EH (cell line): ENCODE measurements at regions not wholly inside any gene's neighbourhood (a gene's known extent, or its start where the extent isn't known, plus 50 kb on each side); places are given as distances from the start of the nearest gene placed in this dataset.
A peak's percentile ranks its signal among the peaks of the same experiment; 100 is the strongest.

Source experiments
- DNase-seq: peaks from one replicate; pipeline ENCODE4 v3.0.0-alpha.2; 2015; ENCODE audit warnings: low read depth

DNA sequence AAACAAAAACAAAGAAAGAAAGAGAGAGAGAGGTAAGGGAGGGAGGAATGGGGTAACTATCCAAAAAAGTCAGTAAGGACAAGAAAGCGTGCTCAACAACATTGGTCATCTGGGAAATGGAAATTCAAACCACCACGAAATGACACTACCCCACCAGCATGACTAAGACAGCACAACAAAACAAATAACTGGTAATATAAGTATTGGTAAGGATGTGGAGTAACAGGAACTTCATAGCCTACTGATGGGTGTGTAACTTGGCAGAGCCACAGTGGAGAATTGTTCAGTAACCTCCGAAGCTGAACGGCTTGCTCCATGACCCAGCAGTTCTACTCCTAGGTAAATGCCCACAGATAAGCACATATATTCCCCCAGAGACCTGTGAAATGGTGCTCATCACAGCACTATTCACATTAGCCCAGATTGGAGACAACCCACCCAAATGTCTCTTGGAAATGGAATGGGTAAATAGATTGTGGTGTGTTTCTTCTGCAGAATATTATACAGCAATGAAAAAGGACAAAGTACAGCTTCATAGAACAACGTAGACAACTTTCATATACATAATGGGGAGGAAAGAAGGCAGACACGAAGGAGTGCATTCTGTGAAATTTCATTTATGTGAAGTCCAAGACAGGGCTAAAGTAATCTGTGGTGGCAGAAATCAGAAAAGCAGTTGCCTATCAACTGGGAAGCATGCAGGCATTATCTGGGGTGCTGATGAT lies 95.5 kb upstream of the ATP6AP2 start:
- DNase-seq = no peak

GRCh38 chrX:40484408-40485091 lies 96.2 kb upstream of the ATP6AP2 start:
- DNase-seq = no peak

DNA sequence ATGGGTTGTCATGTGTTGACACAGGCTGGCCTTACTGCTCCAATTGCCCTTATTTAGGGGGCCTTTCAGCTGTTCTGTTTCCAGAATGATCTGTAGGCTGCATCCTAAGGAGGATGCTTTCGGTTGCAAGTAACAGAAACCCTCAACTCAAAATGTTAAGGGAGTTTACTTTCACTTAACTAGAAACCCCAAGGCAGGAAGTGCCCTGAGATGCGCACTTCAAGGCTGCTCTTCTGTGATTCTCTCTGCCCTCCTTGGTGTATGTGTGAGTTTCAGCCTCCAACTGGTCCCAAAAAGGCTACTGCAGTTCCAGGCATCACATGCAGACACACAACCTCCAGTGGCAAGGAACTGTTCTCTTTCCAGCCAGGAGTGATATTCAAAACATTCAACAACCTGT lies 97.3 kb upstream of the ATP6AP2 start:
- DNase-seq = no peak

DNA sequence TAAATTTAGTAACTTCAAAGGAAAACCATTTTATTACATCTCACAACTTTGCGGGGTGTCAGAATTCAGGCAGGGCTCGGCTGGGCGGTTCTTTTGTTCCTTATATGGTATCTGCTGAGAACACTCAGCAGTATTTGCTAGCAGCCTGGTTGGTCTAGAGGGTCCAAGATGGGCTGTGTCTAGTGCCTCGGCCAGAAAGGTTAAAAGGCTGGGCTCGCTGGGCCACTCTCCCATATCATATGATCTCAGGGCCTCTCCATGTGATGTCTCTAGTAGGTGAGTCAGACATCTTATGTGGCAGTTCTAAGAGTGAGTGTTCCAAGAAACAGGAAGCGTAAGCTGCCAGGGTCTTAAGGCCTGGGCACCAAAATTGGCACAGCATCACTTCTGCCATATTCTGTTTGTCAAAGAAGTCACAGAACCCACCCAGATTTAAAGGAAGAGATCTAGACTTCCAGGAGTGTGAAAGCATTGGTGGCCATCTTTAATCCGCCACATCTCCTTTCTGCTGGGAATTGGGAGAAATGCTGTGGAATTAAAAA lies 100.9 kb upstream of the ATP6AP2 start:
- no peak for DNase-seq

- DNase-seq = no peak
Observed at GRCh38 chrX:40478474-40479065, 102.2 kb upstream of the ATP6AP2 start.

DNA sequence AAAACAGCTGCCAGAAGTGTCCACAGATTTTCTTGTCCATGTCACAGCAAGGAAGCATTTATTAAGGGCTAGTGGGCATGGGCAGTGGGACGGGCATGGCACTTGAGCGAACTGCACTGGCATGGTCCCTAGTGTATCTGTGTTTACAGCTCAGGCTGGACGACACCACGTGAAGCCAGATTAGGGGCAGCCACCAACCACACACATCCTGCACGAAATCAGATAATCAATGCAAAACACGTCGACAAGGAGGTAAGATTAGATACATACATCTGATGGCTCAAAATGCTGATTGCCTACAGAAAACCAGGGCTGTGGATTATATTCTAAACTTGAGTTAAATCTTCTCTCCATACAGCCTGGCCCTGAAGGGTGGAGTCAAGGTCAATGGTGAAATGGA lies 103.8 kb upstream of the ATP6AP2 start:
- no peak for DNase-seq

GRCh38 chrX:40474645-40475044 lies 106.1 kb upstream of the ATP6AP2 start:
- no peak for DNase-seq

DNA sequence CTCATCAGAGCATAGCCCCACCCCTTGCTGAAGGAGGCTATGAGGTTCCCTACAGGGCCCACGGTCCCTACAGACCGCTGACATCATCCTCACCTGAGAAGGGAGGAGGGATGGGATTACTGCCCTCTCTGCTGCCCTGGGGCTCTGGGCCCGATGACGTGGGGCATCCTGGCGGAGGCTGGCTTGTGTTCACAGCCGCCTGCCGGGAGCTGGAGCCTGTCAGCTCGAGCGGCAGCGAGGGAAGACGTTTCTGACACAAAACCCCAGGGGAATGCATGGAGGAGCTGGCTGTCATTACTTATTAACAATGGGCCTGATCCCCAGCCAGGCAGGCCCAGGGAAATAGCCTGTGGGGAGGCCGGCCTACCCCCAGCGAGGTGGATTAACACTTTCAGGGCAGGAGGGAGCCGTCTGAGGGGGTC lies 106.6 kb upstream of the ATP6AP2 start:
- DNase-seq = no peak

GRCh38 chrX:40473460-40474204 lies 107.1 kb upstream of the ATP6AP2 start:
- no peak for DNase-seq

DNA sequence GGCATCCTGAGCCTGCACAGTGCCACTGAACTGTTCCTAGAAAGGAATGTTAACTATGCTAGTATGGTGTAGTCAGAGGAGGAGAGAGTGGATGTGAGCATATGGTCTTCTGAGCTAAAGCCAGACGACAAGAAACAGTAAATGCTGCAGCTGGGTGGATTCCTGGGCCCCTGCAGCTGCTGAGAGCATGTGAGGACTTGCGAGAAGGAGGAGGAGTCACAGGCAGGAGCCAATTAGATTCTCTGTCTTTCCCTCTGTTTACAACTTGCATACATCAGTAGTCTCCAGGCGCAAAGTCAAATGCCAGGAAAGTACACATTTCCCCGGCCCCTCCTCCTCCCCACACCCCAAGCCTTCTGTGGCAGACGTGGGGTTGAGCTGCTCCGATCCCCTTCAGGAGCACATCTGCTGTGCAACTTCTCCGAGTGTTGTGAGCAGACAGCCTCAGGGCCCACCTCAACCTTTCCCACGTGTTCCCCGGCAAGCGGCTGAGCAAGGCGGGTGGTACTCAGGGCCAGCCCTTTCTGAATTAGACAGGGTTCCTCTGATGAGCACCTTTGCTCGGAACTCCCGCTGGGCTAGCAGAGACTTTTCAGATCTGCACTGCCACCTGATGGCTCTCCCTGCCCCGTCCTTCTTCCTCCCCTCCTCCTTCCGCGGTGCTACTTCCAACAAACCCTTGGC lies 108.7 kb upstream of the ATP6AP2 start:
- DNase-seq = peak; percentile 63

DNA sequence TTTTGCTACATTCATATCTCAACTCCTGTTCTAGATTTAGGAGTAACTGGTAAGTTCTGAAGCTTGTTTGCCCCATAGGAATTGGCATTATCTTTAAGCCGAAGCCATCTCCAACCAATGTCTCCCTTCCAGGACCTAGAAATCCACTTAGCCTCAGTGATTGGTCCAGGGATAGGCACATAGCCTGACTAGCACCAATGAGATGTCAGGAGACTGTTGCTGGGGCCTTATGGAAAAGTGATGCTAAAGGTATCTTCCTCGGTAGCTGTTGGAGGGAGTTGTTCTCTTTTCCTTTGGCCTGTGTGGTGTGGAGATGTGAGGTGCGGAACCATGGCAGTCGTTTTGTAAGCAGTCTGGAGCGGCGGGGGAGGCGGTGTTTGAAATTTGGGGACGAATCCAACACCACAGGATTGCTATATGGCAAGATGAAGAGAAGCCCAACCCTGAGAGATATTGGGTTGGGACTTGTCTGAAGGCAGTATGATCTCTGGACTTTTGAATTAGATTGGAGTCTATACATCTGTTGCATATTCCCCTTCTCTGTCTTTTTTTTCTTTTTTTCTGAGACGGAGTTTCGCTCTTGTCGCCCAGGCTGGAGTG lies 109.8 kb upstream of the ATP6AP2 start:
- DNase-seq = no peak

DNA sequence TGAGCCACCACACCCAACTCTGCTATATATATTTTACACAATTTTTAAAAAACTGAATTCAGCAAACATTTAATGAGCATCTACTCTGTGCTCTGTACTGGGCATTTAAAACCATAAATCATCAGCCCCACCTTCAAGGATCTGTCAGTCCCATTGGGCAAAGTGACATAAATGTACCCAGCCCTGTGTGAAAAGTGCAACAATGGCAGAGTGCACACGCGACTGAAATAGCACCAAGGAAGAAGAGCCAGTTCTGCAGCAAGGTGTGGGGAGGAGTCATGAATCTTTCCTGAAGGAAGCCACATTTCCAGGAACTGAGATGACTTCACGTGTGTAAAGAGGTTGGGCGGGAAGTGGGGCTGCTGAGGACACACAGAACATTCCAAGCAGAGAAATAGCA lies 111.5 kb upstream of the ATP6AP2 start:
- no peak for DNase-seq

- DNase-seq = peak; percentile 39
Observed at GRCh38 chrX:40468033-40468846, 112.5 kb upstream of the ATP6AP2 start.

DNA sequence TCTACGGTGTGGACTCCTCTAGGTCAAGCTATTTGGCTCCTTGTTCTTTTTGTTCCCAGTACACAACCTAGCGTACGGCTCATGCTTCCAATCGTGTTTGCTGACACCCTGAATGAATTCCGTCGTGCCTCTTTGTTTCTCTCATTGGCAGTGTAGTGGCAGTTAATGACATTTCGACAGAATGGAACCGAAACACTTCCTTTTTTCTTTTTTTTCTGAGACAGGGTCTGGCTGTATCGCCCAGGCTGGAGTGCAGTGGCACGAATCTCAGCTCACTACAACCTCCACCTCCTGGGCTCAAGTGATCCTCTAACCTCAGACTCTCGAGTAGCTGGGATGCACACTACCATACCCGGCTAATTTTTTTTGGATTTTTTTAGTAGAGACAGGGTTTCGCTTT lies 113.3 kb upstream of the ATP6AP2 start:
- DNase-seq = no peak

DNA sequence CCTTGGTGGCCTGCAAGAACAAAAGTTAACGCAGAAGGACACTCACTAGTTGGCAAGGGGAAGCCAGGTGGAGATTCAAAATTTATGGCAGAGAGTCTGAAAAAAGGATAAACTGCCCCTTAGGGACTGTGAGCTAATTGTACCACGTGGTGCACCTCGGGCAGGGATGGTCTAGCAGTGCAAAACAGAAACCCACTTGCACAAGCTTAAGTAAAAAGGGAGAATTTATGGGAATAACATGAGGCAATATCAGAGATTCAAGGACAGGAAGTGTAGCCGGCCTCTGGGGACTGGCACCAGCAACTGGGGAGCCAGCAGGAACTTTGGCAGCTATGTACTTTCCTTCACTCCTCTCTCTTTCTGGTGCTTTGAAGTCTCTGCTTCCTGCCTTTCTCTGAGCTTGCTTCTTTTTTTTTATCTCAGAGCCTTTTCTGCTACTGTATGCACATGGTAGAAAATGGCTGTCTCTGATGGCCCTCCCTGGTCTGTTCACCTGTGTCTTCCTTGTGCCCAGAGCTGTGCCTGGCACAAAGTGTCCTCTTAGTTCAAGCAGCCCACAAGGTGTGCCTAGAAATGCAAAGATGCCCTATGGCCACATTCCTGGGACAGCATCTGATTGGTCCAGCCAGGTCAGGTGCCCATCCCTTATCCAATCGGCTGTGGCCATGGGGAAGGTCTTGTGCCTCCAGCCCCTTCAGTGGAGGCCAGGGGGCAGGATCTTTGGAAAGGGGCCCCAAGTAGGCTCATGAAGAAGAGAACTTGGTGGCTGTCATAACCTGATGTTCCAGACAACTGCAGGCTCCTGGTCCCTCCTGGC lies 114.8 kb upstream of the ATP6AP2 start:
- no peak for DNase-seq

DNA sequence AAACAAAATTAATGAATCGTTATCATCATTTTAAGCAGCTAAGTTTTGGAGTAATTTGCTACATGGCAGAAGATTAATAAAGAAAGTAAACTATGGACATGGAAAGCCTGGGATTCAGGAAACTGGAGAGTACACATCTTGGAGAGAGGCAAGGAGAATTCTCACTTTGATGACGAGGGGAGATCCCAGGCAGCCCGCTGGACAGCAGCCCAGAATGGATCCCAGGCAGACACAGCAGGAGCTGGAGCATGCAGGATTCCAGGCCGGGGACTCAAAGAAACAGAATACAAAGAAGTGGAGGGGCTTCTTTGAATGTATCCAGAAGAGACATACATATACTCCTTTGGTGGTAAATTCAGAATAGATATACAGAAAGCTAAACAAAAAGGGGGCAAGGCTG lies 118.0 kb upstream of the ATP6AP2 start:
- DNase-seq = no peak

GRCh38 chrX:40460926-40461325 lies 119.8 kb upstream of the ATP6AP2 start:
- no peak for DNase-seq

- DNase-seq = no peak
Observed at GRCh38 chrX:40459571-40460158, 121.1 kb upstream of the ATP6AP2 start.

GRCh38 chrX:40457406-40457805 lies 123.4 kb upstream of the ATP6AP2 start:
- no peak for DNase-seq
